Testis (tissue), 2 donors: ENCODE measurements at regions not wholly inside any gene's neighbourhood (a gene's known extent, or its start where the extent isn't known, plus 50 kb on each side); places are given as distances from the start of the nearest gene placed in this dataset.

Experiments
- CTCF ChIP-seq, 3 experiments: fragments of 450-650 bp in 2 of 3; fragments of 200-600 bp in 1 of 3; sonication (generic) in 1 of 3; IDR thresholded peaks; one replicate each; pipeline ENCODE4 v1.5.1; 2016 to 2019; ENCODE audit warnings: antibody characterized with exemption in 3 of 3, mild to moderate bottlenecking in 2 of 3, moderate library complexity in 1 of 3
- POLR2A ChIP-seq: fragments of 450-650 bp; IDR thresholded peaks from one replicate; pipeline ENCODE4 v1.6.1; 2017; ENCODE audit warnings: antibody characterized with exemption, mild to moderate bottlenecking, moderate library complexity

- TF ChIP-seq CTCF (IDR thresholded peaks at IDR 0.05) = no peak
- no peak for TF ChIP-seq POLR2A
Measured at GRCh38 chr7:33824911-33825459, 80.4 kb upstream of the BMPER start.
